Small intestine (tissue), 7 donors: ENCODE measurements at regions not wholly inside any gene's neighbourhood (a gene's known extent, or its start where the extent isn't known, plus 50 kb on each side); places are given as distances from the start of the nearest gene placed in this dataset.
"Not testable (repeated sequence)": the region's sequence is repeated elsewhere in the genome, so short reads cannot be mapped to it uniquely, and the experiment has no call there.

Experiments
- DNase-seq, 2 donors: peaks; one replicate each; pipeline versions ENCODE4 v3.0.0 to v3.0.0-alpha.2; 2013
- FAIRE-seq: peaks from 2 replicates; lab custom pipeline; 2012; peaks lifted over from hg19 to GRCh38; lab: Jason Lieb, UNC
- H3K27ac ChIP-seq, 3 donors: one replicate each; pipeline ENCODE4 v1.5.1; 2013; ENCODE audit warnings: low read length in 2 of 3, mild to moderate bottlenecking in 2 of 3, control low read depth in 1 of 3, inconsistent platforms in 1 of 3, low read depth in 1 of 3, moderate library complexity in 1 of 3
- H3K27me3 ChIP-seq, 3 donors: one replicate each; pipeline ENCODE4 v1.6.1; 2013; ENCODE audit warnings: low read length in 3 of 3, inconsistent platforms in 1 of 3; ENCODE audit not compliant: control insufficient read depth in 3 of 3, insufficient read depth in 3 of 3
- H3K36me3 ChIP-seq, 3 donors: one replicate each; pipeline ENCODE4 v1.6.1; 2013; ENCODE audit warnings: low read length in 3 of 3, inconsistent platforms in 1 of 3, low read depth in 1 of 3, mild to moderate bottlenecking in 1 of 3, moderate library complexity in 1 of 3; ENCODE audit not compliant: control insufficient read depth in 3 of 3, insufficient read depth in 2 of 3
- H3K4me1 ChIP-seq, 3 donors: one replicate each; pipeline ENCODE4 v1.6.1; 2013; ENCODE audit warnings: low read length in 2 of 3, inconsistent platforms in 1 of 3, low read depth in 1 of 3, mild to moderate bottlenecking in 1 of 3, moderate library complexity in 1 of 3; ENCODE audit not compliant: control insufficient read depth in 3 of 3, insufficient read depth in 2 of 3
- H3K4me3 ChIP-seq, 3 donors: one replicate each; pipeline ENCODE4 v1.5.1; 2013; ENCODE audit warnings: low read length in 3 of 3, control low read depth in 1 of 3, inconsistent platforms in 1 of 3, low read depth in 1 of 3, mild to moderate bottlenecking in 1 of 3, moderate library complexity in 1 of 3
- H3K9me3 ChIP-seq, 2 donors: one replicate each; pipeline ENCODE4 v1.6.1; 2013; ENCODE audit warnings: low read depth in 1 of 2, low read length in 1 of 2; ENCODE audit not compliant: control insufficient read depth in 2 of 2, insufficient read depth in 1 of 2
- WGBS, 3 donors: extraction: QIAGEN DNeasy Blood & Tissue Kit; methylation state at CpG; one replicate each; pipeline ENCODE4 v1.1.7; 2013; 5-methylcytosine and 5-hydroxymethylcytosine counted together
- donor health status: healthy with polysubstance abuse.
- donor health status: control.
- donor health status: control.
- donor health status: Bipolar disorder and iron deficiency.
- donor health status: healthy.

- H3K9me3 ChIP-seq, H3K27ac ChIP-seq, H3K4me3 ChIP-seq, H3K27me3 ChIP-seq, FAIRE-seq, DNase-seq, H3K36me3 ChIP-seq, H3K4me1 ChIP-seq: not testable (repeated sequence)
- WGBS, 3 donors, result 76 to 90% (median 83%) methylated on average over 12 of the region's 12 CpGs
These were observed 134.5 kb upstream of the ATXN7L3B start for GRCh38 chr12:74403221-74403470.

- WGBS, 3 donors, result 13 to 32% (median 20%) methylated on average over 2 of the region's 2 CpGs
- Histone ChIP-seq H3K27ac (no peak overlapping the region), H3K27me3 (no peaks in the 10 kb centered on the region), H3K36me3 (no peaks in the 10 kb centered on the region), H3K4me3 (no peak overlapping the region), H3K9me3 (no peaks in the 10 kb centered on the region), H3K4me1 (no peaks in the 10 kb centered on the region)
- no peak for DNase-seq
- FAIRE-seq, result no peak
These were observed 129.0 kb upstream of the ATXN7L3B start for GRCh38 chr12:74408601-74409166.

GRCh38 chr12:74412606-74413230, 124.9 kb upstream of the ATXN7L3B start:
- Histone ChIP-seq H3K27me3 (no peaks in the 10 kb centered on the region), H3K36me3 (no peaks in the 10 kb centered on the region), H3K27ac (no peak overlapping the region), H3K4me3 (no peak overlapping the region), H3K4me1 (no peaks in the 10 kb centered on the region), H3K9me3 (no peaks in the 10 kb centered on the region)
- WGBS, 3 donors, result 47 to 49% (median 48%) methylated on average over 2 of the region's 2 CpGs
- peak; percentile 17 to 29 for DNase-seq
- peak; percentile 95 for FAIRE-seq

- DNase-seq (peak; percentile 11 to 22), FAIRE-seq (no peak)
- no peak overlapping the region for H3K4me3 ChIP-seq
- H3K27me3 ChIP-seq, result no peaks in the 10 kb centered on the region
- no peak overlapping the region for H3K27ac ChIP-seq
- no peaks in the 10 kb centered on the region for H3K4me1 ChIP-seq
- no peaks in the 10 kb centered on the region for H3K36me3 ChIP-seq
- H3K9me3 ChIP-seq, result no peaks in the 10 kb centered on the region
These were observed 122.0 kb upstream of the ATXN7L3B start for GRCh38 chr12:74415633-74416032.

GRCh38 chr12:74418573-74418972, 119.1 kb upstream of the ATXN7L3B start:
- no peaks in the 10 kb centered on the region for H3K36me3 ChIP-seq
- WGBS, 3 donors, result 71 to 84% (median 81%) methylated on average over 1 of the region's 1 CpG
- FAIRE-seq, result no peak

GRCh38 chr12:74424778-74425177, 112.9 kb upstream of the ATXN7L3B start:
- H3K9me3 ChIP-seq, result no peaks in the 10 kb centered on the region
- no peak for DNase-seq
- H3K4me3 ChIP-seq, result no peak overlapping the region
- no peak overlapping the region for H3K27ac ChIP-seq
- H3K27me3 ChIP-seq, result no peaks in the 10 kb centered on the region
- H3K4me1 ChIP-seq, result no peaks in the 10 kb centered on the region
- 8 to 32% (median 31%) methylated on average over 1 of the region's 1 CpG for WGBS, 3 donors
- H3K36me3 ChIP-seq, result no peaks in the 10 kb centered on the region
- FAIRE-seq, result no peak

More at GRCh38 chr12:74418573-74418972, 119.1 kb upstream of the ATXN7L3B start:
- no peak for DNase-seq
- H3K27me3 ChIP-seq, result no peaks in the 10 kb centered on the region
- H3K4me1 ChIP-seq, result no peaks in the 10 kb centered on the region
- no peak overlapping the region for H3K4me3 ChIP-seq
- no peaks in the 10 kb centered on the region for H3K9me3 ChIP-seq
- H3K27ac ChIP-seq, result no peak overlapping the region

- no peak overlapping the region for H3K27ac ChIP-seq
- H3K36me3 ChIP-seq, result no peaks in the 10 kb centered on the region
- FAIRE-seq (no peak), DNase-seq (no peak)
- no peaks in the 10 kb centered on the region for H3K27me3 ChIP-seq
- no peaks in the 10 kb centered on the region for H3K4me1 ChIP-seq
- no peak overlapping the region for H3K4me3 ChIP-seq
- no peaks in the 10 kb centered on the region for H3K9me3 ChIP-seq
These were observed 111.5 kb upstream of the ATXN7L3B start for GRCh38 chr12:74426091-74426490.

- no peak overlapping the region for H3K4me3 ChIP-seq
- DNase-seq (no peak), FAIRE-seq (no peak)
- H3K27ac ChIP-seq, result no peak overlapping the region
- no peaks in the 10 kb centered on the region for H3K36me3 ChIP-seq
- no peaks in the 10 kb centered on the region for H3K27me3 ChIP-seq
- H3K4me1 ChIP-seq, result no peaks in the 10 kb centered on the region
- H3K9me3 ChIP-seq, result no peaks in the 10 kb centered on the region
These were observed 108.1 kb upstream of the ATXN7L3B start for GRCh38 chr12:74429535-74429934.

GRCh38 chr12:74431801-74432200, 105.8 kb upstream of the ATXN7L3B start:
- no peak for FAIRE-seq
- 58 to 76% (median 61%) methylated on average over 1 of the region's 1 CpG for WGBS, 3 donors

More at GRCh38 chr12:74431801-74432200, 105.8 kb upstream of the ATXN7L3B start:
- Histone ChIP-seq H3K4me3 (no peak overlapping the region), H3K36me3 (no peaks in the 10 kb centered on the region), H3K4me1 (no peaks in the 10 kb centered on the region), H3K27me3 (no peaks in the 10 kb centered on the region), H3K27ac (no peak overlapping the region), H3K9me3 (no peaks in the 10 kb centered on the region)
- no peak for DNase-seq
